SK-N-SH treated with all-trans-retinoic acid at 6 μM for 48 hours (cell line): ENCODE measurements at regions not wholly inside any gene's neighbourhood (a gene's known extent, or its start where the extent isn't known, plus 50 kb on each side); places are given as distances from the start of the nearest gene placed in this dataset.
"Not testable (repeated sequence)": the region's sequence is repeated elsewhere in the genome, so short reads cannot be mapped to it uniquely, and the experiment has no call there.

Experiments
- ATAC-seq: fragments of 200-7000 bp; cut with Tn5 transposase; 3 replicates; pipeline ENCODE4 v1.9.1; 2020; ENCODE audit warnings: mild to moderate bottlenecking, moderate library complexity
- ARNTL ChIP-seq: fragments of 450-650 bp; formaldehyde crosslinking; IDR thresholded peaks from 2 replicates; pipeline ENCODE4 v1.5.0; 2020; ENCODE audit warnings: low read depth, mild to moderate bottlenecking, moderate library complexity, borderline replicate concordance
- GLIS3 ChIP-seq: fragments of 250-450 bp; sonication (Bioruptor Pico); IDR thresholded peaks from 2 replicates; pipeline ENCODE4 v1.5.0; 2020; ENCODE audit warnings: mild to moderate bottlenecking, moderate library complexity
- ISL1 ChIP-seq: fragments of 250-450 bp; sonication (Bioruptor Pico); IDR thresholded peaks from 2 replicates; pipeline ENCODE4 v2.1.2; 2022; ENCODE audit warnings: mild to moderate bottlenecking, moderate library complexity
- OSR1 ChIP-seq: fragments of 250-450 bp; sonication (Bioruptor Pico); IDR thresholded peaks from 2 replicates; pipeline ENCODE4 v1.8.0; 2022; ENCODE audit warnings: moderate library complexity, mild to moderate bottlenecking, inconsistent platforms
- PPARA ChIP-seq: fragments of 250-450 bp; sonication (Bioruptor Pico); IDR thresholded peaks from 2 replicates; pipeline ENCODE4 v1.5.0; 2020; ENCODE audit warnings: mild to moderate bottlenecking, borderline replicate concordance
- RARB ChIP-seq: fragments of 250-450 bp; sonication (Bioruptor Pico); IDR thresholded peaks from 2 replicates; pipeline ENCODE4 v1.8.0; 2021; ENCODE audit warnings: mild to moderate bottlenecking, moderate library complexity
- SNAI2 ChIP-seq: fragments of 250-450 bp; sonication (Bioruptor Pico); IDR thresholded peaks from 2 replicates; pipeline ENCODE4 v1.5.0; 2020; ENCODE audit warnings: mild to moderate bottlenecking, moderate library complexity
- TCF4 ChIP-seq: fragments of 250-450 bp; sonication (Bioruptor Pico); IDR thresholded peaks from 2 replicates; pipeline ENCODE4 v1.8.0; 2021; ENCODE audit warnings: mild to moderate bottlenecking, moderate library complexity, borderline replicate concordance
- TOX ChIP-seq: fragments of 250-450 bp; sonication (Bioruptor Pico); IDR thresholded peaks from 2 replicates; pipeline ENCODE4 v1.8.0; 2021; ENCODE audit warnings: mild to moderate bottlenecking, moderate library complexity, borderline replicate concordance
- ZC3H10 ChIP-seq: fragments of 250-450 bp; sonication (Bioruptor Pico); IDR thresholded peaks from 2 replicates; pipeline ENCODE4 v1.5.1; 2021; ENCODE audit warnings: mild to moderate bottlenecking, moderate library complexity
- ZNF565 ChIP-seq: fragments of 450-650 bp; formaldehyde crosslinking; conservative IDR thresholded peaks from 2 replicates; pipeline ENCODE4 v1.5.0; 2020; ENCODE audit warnings: low read depth, mild to moderate bottlenecking, moderate library complexity
- ZNF70 ChIP-seq: fragments of 450-650 bp; formaldehyde crosslinking; IDR thresholded peaks from 2 replicates; pipeline ENCODE4 v1.5.0; 2020; ENCODE audit warnings: mild to moderate bottlenecking, moderate library complexity
- ZNF8 ChIP-seq: fragments of 450-650 bp; formaldehyde crosslinking; IDR thresholded peaks from 2 replicates; pipeline ENCODE4 v1.5.0; 2020; ENCODE audit warnings: mild to moderate bottlenecking, moderate library complexity
- TF ChIP-seq, protein P1 (sequence below): fragments of 250-450 bp; sonication (Bioruptor Pico); IDR thresholded peaks from 2 replicates; pipeline ENCODE4 v1.8.0; 2021; ENCODE audit warnings: low read depth, mild to moderate bottlenecking, moderate library complexity, borderline replicate concordance
- TF ChIP-seq, protein P2 (sequence below): fragments of 250-450 bp; sonication (Bioruptor Pico); IDR thresholded peaks from 2 replicates; pipeline ENCODE4 v1.8.0; 2020; ENCODE audit warnings: mild to moderate bottlenecking, moderate library complexity, borderline replicate concordance
- TF ChIP-seq, protein P3 (sequence below): fragments of 250-450 bp; sonication (Bioruptor Pico); IDR thresholded peaks from 2 replicates; pipeline ENCODE4 v1.5.1; 2020; ENCODE audit warnings: low read depth, mild to moderate bottlenecking, moderate library complexity
- TF ChIP-seq, protein P4 (sequence below): fragments of 250-450 bp; sonication (Bioruptor Pico); IDR thresholded peaks from 2 replicates; pipeline ENCODE4 v1.5.1; 2021; ENCODE audit warnings: mild to moderate bottlenecking, moderate library complexity
- TF ChIP-seq, protein P5 (sequence below): fragments of 250-450 bp; sonication (Bioruptor Pico); IDR thresholded peaks from 2 replicates; pipeline ENCODE4 v1.5.0; 2020; ENCODE audit warnings: mild to moderate bottlenecking, moderate library complexity

DNA sequence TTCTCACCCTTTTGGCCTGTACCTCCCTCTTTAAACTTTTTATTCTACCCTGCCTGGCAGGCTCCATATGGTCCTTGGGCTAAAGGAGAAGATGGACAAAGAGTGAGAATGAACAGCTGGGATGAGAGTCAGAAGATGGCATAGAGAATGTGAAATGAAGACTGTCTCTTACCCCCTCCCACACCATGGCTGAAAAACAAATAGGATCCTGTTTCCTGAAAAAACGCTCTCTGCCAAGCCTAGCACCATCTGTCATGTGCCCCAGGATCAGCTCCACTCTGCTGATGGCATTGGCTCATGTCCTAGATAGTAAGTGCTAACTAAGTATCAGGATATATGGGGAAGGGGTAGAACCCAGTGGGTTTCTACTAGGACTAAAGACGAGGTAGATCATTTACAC is 238.6 kb downstream of the MEX3B start:
- ATAC-seq, result no peak
- TF ChIP-seq TOX (no peak), ARNTL (CRISPR knock-in tag) (no peak), GLIS3 (no peak), TCF4 (no peak), RARB (CRISPR knock-in tag) (no peak), ZNF70 (CRISPR knock-in tag) (no peak), PPARA (no peak), ZNF565 (CRISPR knock-in tag) (no peak), SNAI2 (CRISPR knock-in tag) (no peak)
- TF ChIP-seq, protein P1, sequence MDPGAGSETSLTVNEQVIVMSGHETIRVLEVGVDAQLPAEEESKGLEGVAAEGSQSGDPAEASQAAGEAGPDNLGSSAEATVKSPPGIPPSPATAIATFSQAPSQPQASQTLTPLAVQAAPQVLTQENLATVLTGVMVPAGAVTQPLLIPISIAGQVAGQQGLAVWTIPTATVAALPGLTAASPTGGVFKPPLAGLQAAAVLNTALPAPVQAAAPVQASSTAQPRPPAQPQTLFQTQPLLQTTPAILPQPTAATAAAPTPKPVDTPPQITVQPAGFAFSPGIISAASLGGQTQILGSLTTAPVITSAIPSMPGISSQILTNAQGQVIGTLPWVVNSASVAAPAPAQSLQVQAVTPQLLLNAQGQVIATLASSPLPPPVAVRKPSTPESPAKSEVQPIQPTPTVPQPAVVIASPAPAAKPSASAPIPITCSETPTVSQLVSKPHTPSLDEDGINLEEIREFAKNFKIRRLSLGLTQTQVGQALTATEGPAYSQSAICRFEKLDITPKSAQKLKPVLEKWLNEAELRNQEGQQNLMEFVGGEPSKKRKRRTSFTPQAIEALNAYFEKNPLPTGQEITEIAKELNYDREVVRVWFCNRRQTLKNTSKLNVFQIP (CRISPR knock-in tag), result no peak
- TF ChIP-seq, protein P2, sequence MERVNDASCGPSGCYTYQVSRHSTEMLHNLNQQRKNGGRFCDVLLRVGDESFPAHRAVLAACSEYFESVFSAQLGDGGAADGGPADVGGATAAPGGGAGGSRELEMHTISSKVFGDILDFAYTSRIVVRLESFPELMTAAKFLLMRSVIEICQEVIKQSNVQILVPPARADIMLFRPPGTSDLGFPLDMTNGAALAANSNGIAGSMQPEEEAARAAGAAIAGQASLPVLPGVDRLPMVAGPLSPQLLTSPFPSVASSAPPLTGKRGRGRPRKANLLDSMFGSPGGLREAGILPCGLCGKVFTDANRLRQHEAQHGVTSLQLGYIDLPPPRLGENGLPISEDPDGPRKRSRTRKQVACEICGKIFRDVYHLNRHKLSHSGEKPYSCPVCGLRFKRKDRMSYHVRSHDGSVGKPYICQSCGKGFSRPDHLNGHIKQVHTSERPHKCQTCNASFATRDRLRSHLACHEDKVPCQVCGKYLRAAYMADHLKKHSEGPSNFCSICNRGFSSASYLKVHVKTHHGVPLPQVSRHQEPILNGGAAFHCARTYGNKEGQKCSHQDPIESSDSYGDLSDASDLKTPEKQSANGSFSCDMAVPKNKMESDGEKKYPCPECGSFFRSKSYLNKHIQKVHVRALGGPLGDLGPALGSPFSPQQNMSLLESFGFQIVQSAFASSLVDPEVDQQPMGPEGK, result no peak
- TF ChIP-seq, protein P3, sequence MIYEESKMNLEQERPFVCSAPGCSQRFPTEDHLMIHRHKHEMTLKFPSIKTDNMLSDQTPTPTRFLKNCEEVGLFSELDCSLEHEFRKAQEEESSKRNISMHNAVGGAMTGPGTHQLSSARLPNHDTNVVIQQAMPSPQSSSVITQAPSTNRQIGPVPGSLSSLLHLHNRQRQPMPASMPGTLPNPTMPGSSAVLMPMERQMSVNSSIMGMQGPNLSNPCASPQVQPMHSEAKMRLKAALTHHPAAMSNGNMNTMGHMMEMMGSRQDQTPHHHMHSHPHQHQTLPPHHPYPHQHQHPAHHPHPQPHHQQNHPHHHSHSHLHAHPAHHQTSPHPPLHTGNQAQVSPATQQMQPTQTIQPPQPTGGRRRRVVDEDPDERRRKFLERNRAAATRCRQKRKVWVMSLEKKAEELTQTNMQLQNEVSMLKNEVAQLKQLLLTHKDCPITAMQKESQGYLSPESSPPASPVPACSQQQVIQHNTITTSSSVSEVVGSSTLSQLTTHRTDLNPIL (CRISPR knock-in tag), result no peak
- TF ChIP-seq, protein P4, sequence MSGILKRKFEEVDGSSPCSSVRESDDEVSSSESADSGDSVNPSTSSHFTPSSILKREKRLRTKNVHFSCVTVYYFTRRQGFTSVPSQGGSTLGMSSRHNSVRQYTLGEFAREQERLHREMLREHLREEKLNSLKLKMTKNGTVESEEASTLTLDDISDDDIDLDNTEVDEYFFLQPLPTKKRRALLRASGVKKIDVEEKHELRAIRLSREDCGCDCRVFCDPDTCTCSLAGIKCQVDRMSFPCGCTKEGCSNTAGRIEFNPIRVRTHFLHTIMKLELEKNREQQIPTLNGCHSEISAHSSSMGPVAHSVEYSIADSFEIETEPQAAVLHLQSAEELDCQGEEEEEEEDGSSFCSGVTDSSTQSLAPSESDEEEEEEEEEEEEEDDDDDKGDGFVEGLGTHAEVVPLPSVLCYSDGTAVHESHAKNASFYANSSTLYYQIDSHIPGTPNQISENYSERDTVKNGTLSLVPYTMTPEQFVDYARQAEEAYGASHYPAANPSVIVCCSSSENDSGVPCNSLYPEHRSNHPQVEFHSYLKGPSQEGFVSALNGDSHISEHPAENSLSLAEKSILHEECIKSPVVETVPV, result no peak
- TF ChIP-seq, protein P5, sequence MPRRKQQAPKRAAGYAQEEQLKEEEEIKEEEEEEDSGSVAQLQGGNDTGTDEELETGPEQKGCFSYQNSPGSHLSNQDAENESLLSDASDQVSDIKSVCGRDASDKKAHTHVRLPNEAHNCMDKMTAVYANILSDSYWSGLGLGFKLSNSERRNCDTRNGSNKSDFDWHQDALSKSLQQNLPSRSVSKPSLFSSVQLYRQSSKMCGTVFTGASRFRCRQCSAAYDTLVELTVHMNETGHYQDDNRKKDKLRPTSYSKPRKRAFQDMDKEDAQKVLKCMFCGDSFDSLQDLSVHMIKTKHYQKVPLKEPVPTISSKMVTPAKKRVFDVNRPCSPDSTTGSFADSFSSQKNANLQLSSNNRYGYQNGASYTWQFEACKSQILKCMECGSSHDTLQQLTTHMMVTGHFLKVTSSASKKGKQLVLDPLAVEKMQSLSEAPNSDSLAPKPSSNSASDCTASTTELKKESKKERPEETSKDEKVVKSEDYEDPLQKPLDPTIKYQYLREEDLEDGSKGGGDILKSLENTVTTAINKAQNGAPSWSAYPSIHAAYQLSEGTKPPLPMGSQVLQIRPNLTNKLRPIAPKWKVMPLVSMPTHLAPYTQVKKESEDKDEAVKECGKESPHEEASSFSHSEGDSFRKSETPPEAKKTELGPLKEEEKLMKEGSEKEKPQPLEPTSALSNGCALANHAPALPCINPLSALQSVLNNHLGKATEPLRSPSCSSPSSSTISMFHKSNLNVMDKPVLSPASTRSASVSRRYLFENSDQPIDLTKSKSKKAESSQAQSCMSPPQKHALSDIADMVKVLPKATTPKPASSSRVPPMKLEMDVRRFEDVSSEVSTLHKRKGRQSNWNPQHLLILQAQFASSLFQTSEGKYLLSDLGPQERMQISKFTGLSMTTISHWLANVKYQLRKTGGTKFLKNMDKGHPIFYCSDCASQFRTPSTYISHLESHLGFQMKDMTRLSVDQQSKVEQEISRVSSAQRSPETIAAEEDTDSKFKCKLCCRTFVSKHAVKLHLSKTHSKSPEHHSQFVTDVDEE, result no peak

DNA sequence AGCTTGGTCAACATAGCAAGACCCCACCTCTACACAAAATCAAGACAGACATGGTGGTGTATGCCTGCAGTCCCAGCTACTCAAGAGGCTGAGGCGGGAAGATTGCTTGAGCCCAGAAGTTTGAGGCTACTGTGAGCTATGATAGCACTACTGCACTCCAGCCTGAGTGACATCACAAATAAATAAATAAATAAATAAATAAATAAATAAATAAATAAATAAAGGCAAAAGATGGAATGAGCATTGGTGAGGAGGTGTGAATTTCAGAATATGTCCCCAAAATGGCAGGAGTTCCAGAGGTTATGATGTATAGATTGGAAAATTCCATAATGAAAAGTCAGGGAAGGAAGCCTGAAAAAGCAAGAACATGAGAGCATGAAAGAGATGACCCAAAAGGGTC is 249.9 kb downstream of the MEX3B start:
- no peak for TF ChIP-seq SNAI2 (CRISPR knock-in tag)
- TF ChIP-seq TCF4, result no peak
- ATAC-seq, result no peak

DNA sequence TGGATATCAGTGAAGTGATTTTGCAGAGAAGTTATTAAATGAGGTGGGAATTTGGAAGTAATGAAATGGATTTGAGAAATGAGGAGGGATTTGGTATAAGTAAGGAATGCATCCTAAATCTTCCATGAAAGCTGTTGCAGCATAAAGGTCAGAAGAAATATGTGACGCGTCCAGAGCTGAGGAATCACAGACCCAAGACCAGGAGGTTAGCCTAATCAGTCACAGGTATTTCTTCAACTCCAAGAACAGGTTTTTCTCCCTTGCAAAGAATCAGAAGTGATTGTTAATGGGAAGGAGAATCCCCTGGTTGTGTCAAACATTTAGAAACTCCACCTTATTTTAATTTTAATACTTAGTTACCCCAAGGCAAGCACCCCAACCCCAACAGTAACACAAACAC is 253.2 kb downstream of the MEX3B start:
- ATAC-seq, result no peak
- TF ChIP-seq GLIS3 (no peak), PPARA (no peak), RARB (CRISPR knock-in tag) (no peak), ZC3H10 (CRISPR knock-in tag) (no peak), TOX (no peak), ARNTL (CRISPR knock-in tag) (no peak)

DNA sequence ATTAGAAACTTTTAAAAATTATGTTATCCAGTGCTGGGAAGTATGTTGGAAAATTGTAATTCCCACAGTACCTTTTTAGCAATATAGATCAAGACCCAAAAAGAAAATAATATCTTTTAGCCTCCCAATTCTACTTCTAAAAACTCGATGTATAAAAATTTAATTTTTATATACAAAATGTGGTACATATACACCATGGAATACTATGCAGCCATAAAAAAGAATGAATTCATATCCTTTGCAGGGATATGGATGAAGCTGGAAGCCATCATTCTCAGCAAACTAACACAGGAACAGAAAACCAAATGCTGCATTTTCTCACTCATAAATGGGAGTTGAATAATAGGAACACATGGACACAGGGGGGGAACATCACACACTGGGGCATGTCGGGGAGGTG is 254.5 kb downstream of the MEX3B start:
- TF ChIP-seq ZNF8 (CRISPR knock-in tag), result peak; percentile 82
- not testable (repeated sequence) for ATAC-seq

DNA sequence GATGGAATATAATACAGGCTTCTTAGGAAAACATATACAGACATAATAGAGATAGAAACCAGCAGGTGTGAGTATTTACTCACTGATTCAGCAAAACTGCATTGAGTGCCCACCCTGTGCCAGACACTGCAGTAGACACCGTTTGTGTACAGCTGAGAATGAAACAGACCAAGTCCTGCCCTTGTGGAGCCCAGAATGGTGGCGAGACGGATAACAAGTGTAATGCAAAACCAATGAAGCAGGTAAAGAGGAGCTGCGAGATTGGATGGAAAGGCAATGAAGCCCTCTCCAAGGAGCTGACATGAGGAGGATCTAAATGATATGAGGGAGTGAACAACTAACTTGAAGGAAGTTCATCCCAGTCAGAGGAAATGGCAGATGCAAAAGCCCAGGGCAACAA is 256.4 kb downstream of the MEX3B start:
- no peak for ATAC-seq
- TF ChIP-seq ZC3H10 (CRISPR knock-in tag) (no peak), SNAI2 (CRISPR knock-in tag) (no peak), ARNTL (CRISPR knock-in tag) (no peak), OSR1 (CRISPR knock-in tag) (no peak), TCF4 (no peak), PPARA (no peak), ZNF8 (CRISPR knock-in tag) (no peak), ISL1 (no peak), ZNF565 (CRISPR knock-in tag) (no peak)
- TF ChIP-seq, protein P1 (CRISPR knock-in tag), result no peak
- TF ChIP-seq, protein P4, result no peak
- TF ChIP-seq, protein P5, result no peak
